ENCODE measurements at regions not wholly inside any gene's neighbourhood (a gene's known extent, or its start where the extent isn't known, plus 50 kb on each side); places are given as distances from the start of the nearest gene placed in this dataset.

GRCh38 chr21:35885942-35886541, 174.3 kb downstream of the SETD4 start:
- TF ChIP-seq CTCF (IDR thresholded peaks at IDR 0.05; ENCODE audit: low read length) (no peak; the same call in 1 of the 2 replicates), EZH2 (optimal IDR thresholded peaks at IDR 0.05; ENCODE audit: low read depth, low read length) (no peak), EZH2phosphoT487 (IDR thresholded peaks at IDR 0.05; ENCODE audit: low read length) (no peak)
